ENCODE measurements at regions not wholly inside any gene's neighbourhood (a gene's known extent, or its start where the extent isn't known, plus 50 kb on each side); places are given as distances from the start of the nearest gene placed in this dataset.

GRCh38 chr15:96115642-96116041 lies 214.9 kb upstream of the NR2F2 start (continued):
- TF ChIP-seq RFX5 (IDR thresholded peaks at IDR 0.05; ENCODE audit: low read length), result no peak
- TF ChIP-seq, protein P1, sequence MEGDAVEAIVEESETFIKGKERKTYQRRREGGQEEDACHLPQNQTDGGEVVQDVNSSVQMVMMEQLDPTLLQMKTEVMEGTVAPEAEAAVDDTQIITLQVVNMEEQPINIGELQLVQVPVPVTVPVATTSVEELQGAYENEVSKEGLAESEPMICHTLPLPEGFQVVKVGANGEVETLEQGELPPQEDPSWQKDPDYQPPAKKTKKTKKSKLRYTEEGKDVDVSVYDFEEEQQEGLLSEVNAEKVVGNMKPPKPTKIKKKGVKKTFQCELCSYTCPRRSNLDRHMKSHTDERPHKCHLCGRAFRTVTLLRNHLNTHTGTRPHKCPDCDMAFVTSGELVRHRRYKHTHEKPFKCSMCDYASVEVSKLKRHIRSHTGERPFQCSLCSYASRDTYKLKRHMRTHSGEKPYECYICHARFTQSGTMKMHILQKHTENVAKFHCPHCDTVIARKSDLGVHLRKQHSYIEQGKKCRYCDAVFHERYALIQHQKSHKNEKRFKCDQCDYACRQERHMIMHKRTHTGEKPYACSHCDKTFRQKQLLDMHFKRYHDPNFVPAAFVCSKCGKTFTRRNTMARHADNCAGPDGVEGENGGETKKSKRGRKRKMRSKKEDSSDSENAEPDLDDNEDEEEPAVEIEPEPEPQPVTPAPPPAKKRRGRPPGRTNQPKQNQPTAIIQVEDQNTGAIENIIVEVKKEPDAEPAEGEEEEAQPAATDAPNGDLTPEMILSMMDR (IDR thresholded peaks at IDR 0.05), result no peak

GRCh38 chr15:96117270-96117669 lies 213.2 kb upstream of the NR2F2 start:
- Histone ChIP-seq H3K27ac (ENCODE audit: low read depth in 2 of 2, low read length in 1 of 2) (no peak overlapping the region), H3K4me1 (ENCODE audit: control insufficient read depth in 1 of 2, insufficient read depth in 2 of 2, low read depth in 1 of 2, low read length in 1 of 2) (no peaks in the 10 kb centered on the region), H4K20me1 (ENCODE audit: insufficient read depth) (no peaks in the 10 kb centered on the region), H3K9me3 (no peaks in the 10 kb centered on the region), H3F3A (replicated peaks; ENCODE audit: insufficient read depth) (no peaks in the 10 kb centered on the region), H3K36me3 (replicated peaks in 1 of 2; ENCODE audit: control insufficient read depth in 1 of 2, insufficient read depth in 2 of 2, low read length in 1 of 2) (no peaks in the 10 kb centered on the region), H2AFZ (ENCODE audit: low read depth) (no peak overlapping the region), H3K27me3 (ENCODE audit: insufficient read depth) (no peaks in the 10 kb centered on the region), H3K4me3 (ENCODE audit: low read depth in 2 of 2, low read length in 1 of 2) (no peak overlapping the region), H3K9ac (no peak overlapping the region), H3K4me2 (no peak overlapping the region), H3K79me2 (ENCODE audit: insufficient read depth) (no peaks in the 10 kb centered on the region), H3K9me2 (no peaks in the 10 kb centered on the region)
- ChIA-PET CTCF (no interaction called here), POLR2A (no interaction called here)
- no peak for DNase-seq
- WGBS (ENCODE audit: low lambda C conversion rate), result 22% methylated on average over 4 of the region's 4 CpGs
- TF ChIP-seq PBX3 (IDR thresholded peaks at IDR 0.05) (no peak), MXI1 (IDR thresholded peaks at IDR 0.05; ENCODE audit: low read depth, low read length) (no peak), FOXM1 (IDR thresholded peaks at IDR 0.05; ENCODE audit: low read depth) (no peak), MEF2A (IDR thresholded peaks at IDR 0.05; ENCODE audit: borderline replicate concordance, low read depth) (no peak), GATA2 (CRISPR knock-in tag; IDR thresholded peaks at IDR 0.05) (no peak)

DNA sequence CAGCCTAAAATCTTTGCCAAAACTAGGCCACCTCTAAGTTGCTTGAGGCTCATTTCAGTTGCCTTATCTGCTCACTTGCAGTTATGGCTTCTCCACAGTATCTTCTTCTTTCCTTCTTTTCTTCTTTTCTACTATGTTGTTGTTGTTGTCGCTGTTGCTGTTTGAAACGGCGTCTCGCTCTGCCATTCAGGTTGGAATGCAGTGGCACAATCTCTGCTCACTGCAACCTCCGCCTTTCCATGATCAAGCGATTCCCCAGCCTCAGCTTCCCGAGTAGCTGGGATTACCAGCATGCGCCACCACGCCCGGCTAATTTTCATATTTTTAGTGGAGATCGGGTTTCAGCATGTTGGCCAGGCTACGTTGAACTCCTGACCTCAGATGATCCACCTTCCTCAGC lies 210.8 kb upstream of the NR2F2 start:
- H4K20me1 ChIP-seq (ENCODE audit: insufficient read depth), result no peaks in the 10 kb centered on the region
- no peaks in the 10 kb centered on the region for H3F3A ChIP-seq (replicated peaks; ENCODE audit: insufficient read depth)
- no peaks in the 10 kb centered on the region for H3K9me2 ChIP-seq
- H3K9me3 ChIP-seq, result no peaks in the 10 kb centered on the region
- no peak for DNase-seq
- TF ChIP-seq RCOR1 (IDR thresholded peaks at IDR 0.05; ENCODE audit: low read length), result no peak
- TF ChIP-seq TCF12 (IDR thresholded peaks at IDR 0.05), result no peak
- H3K27ac ChIP-seq (ENCODE audit: low read depth in 2 of 2, low read length in 1 of 2), result no peak overlapping the region
- no peak overlapping the region for H3K9ac ChIP-seq
- POLR2A ChIA-PET, result no interaction called here
- no peaks in the 10 kb centered on the region for H3K79me2 ChIP-seq (ENCODE audit: insufficient read depth)
- CTCF ChIA-PET, result interaction anchor here (0.6 kb wide), 1 partner anchor 95 kb away, joined by 3 read pairs; no protein-coding TSS in a partner anchor
- WGBS (ENCODE audit: low lambda C conversion rate), result 49% methylated on average over 12 of the region's 12 CpGs
- no peaks in the 10 kb centered on the region for H3K27me3 ChIP-seq (ENCODE audit: insufficient read depth)
- no peaks in the 10 kb centered on the region for H3K4me1 ChIP-seq (ENCODE audit: control insufficient read depth in 1 of 2, insufficient read depth in 2 of 2, low read depth in 1 of 2, low read length in 1 of 2)
- no peak overlapping the region for H3K4me2 ChIP-seq
- no peaks in the 10 kb centered on the region for H3K36me3 ChIP-seq (replicated peaks in 1 of 2; ENCODE audit: control insufficient read depth in 1 of 2, insufficient read depth in 2 of 2, low read length in 1 of 2)
- H2AFZ ChIP-seq (ENCODE audit: low read depth), result no peak overlapping the region
- no peak overlapping the region for H3K4me3 ChIP-seq (ENCODE audit: low read depth in 2 of 2, low read length in 1 of 2)
